Lower leg skin (tissue), 3 donors: ENCODE measurements at regions not wholly inside any gene's neighbourhood (a gene's known extent, or its start where the extent isn't known, plus 50 kb on each side); places are given as distances from the start of the nearest gene placed in this dataset.

Source experiments
- CTCF ChIP-seq, 3 donors: fragments of 450-650 bp; IDR thresholded peaks; one replicate each; pipeline ENCODE4 v1.5.1; 2016; ENCODE audit warnings: antibody characterized with exemption in 3 of 3, mild to moderate bottlenecking in 3 of 3, moderate library complexity in 2 of 3
- POLR2A ChIP-seq, 2 donors: fragments of 450-650 bp; IDR thresholded peaks; one replicate each; pipeline ENCODE4 v1.6.1; 2016 to 2017; ENCODE audit warnings: antibody characterized with exemption in 2 of 2, mild to moderate bottlenecking in 1 of 2, moderate library complexity in 1 of 2

- TF ChIP-seq POLR2A (IDR thresholded peaks at IDR 0.05), result no peak
- no peak for TF ChIP-seq CTCF (IDR thresholded peaks at IDR 0.05)
Observed at GRCh38 chr12:58034311-58034710, 92.9 kb downstream of the ATP23 start.
